ENCODE measurements at regions not wholly inside any gene's neighbourhood (a gene's known extent, or its start where the extent isn't known, plus 50 kb on each side); places are given as distances from the start of the nearest gene placed in this dataset.

DNA sequence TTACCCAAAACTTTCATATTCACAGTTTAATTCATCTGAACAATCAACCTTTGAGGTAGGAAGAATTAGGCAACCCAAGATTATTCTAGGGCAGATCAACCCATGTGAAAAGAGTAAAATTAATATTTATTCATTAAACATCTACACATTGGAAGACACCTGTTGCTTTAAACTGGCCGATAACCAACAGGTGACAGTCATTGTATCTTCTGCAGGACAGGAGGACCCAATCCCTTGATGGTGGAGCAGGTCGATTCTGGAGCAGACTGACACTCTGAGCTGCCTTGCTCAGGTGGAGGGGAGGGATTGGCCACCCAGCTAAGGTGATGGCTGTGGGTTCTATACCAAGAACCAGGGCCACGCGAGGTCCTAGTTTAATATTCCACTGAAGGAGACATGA, 230.3 kb downstream of the OSR1 start:
- TF ChIP-seq POLR2AphosphoS5 (IDR thresholded peaks at IDR 0.05) (no peak), CTCF (IDR thresholded peaks at IDR 0.05) (no peak), EP300 (IDR thresholded peaks at IDR 0.05) (no peak), POLR2A (IDR thresholded peaks at IDR 0.05) (no peak)
- no peak overlapping the region for H3K27ac ChIP-seq
- H3K4me1 ChIP-seq = peaks cover 3% of the 10 kb centered on the region
- no peak for DNase-seq (ENCODE audit: low spot score in 2 of 2)
- 66% methylated on average over 4 of the region's 4 CpGs for WGBS
- no peak overlapping the region for H3K4me3 ChIP-seq
- H3K27me3 ChIP-seq = no peaks in the 10 kb centered on the region
- H3K36me3 ChIP-seq = no peaks in the 10 kb centered on the region
- H3K9me3 ChIP-seq = no peaks in the 10 kb centered on the region

- WGBS = 84% methylated on average over 3 of the region's 3 CpGs
- DNase-seq (ENCODE audit: low spot score in 2 of 2) = no peak
- no peak overlapping the region for H3K27ac ChIP-seq
Measured at GRCh38 chr2:19127616-19128015, 230.8 kb downstream of the OSR1 start.

DNA sequence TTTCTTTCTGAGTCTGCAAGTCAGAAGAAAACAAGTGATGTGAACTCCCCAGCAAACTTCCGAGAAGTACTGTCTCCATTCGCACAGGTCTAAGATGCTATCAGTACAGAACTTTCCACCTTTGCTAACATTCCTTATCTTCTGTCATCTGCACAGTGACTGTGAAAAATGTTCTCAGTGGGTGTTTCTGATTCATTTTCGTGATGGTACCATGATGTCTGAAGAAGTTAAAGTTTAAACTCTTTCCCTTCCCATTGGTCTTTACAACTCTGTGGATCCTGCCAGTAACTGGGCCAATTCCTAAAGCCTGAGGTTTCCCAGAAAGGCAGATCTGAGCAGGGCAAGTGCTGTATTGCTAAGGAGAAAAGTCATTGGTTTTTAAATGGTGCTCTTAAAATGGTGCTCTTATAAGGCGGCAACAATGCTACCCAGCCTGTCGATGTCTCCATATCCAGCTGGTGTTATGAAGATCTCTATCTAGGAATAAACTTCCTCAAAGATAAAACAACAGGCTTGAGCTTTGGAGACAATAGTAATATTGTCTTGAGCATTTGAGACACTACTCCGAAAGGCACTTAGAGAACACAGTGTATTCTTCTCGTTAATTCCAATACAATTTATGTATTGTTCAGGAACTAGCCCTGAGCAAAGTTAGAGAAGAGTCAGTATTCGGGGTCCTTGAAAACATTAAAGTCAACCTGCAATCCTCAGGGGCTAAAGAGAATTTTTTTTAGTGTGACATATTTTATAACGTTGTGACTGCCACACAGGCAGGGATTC, 232.3 kb downstream of the OSR1 start:
- Histone ChIP-seq H3K9me3 (no peaks in the 10 kb centered on the region), H3K4me3 (no peak overlapping the region), H3K27ac (no peak overlapping the region), H3K4me1 (peaks cover 8% of the 10 kb centered on the region), H3K27me3 (no peaks in the 10 kb centered on the region), H3K36me3 (no peaks in the 10 kb centered on the region)
- WGBS = 76% methylated on average over 9 of the region's 9 CpGs
- DNase-seq (ENCODE audit: low spot score in 2 of 2) = no peak
- no peak for TF ChIP-seq POLR2AphosphoS5 (IDR thresholded peaks at IDR 0.05)
- TF ChIP-seq POLR2A (IDR thresholded peaks at IDR 0.05) = no peak
- no peak for TF ChIP-seq EP300 (IDR thresholded peaks at IDR 0.05)
- TF ChIP-seq CTCF (IDR thresholded peaks at IDR 0.05) = no peak

More at GRCh38 chr2:19127616-19128015, 230.8 kb downstream of the OSR1 start:
- Histone ChIP-seq H3K9me3 (no peaks in the 10 kb centered on the region), H3K36me3 (no peaks in the 10 kb centered on the region), H3K4me1 (peaks cover 3% of the 10 kb centered on the region), H3K27me3 (no peaks in the 10 kb centered on the region), H3K4me3 (no peak overlapping the region)
- no peak for TF ChIP-seq CTCF (IDR thresholded peaks at IDR 0.05)
- no peak for TF ChIP-seq EP300 (IDR thresholded peaks at IDR 0.05)
- TF ChIP-seq POLR2AphosphoS5 (IDR thresholded peaks at IDR 0.05) = no peak
- no peak for TF ChIP-seq POLR2A (IDR thresholded peaks at IDR 0.05)

DNA sequence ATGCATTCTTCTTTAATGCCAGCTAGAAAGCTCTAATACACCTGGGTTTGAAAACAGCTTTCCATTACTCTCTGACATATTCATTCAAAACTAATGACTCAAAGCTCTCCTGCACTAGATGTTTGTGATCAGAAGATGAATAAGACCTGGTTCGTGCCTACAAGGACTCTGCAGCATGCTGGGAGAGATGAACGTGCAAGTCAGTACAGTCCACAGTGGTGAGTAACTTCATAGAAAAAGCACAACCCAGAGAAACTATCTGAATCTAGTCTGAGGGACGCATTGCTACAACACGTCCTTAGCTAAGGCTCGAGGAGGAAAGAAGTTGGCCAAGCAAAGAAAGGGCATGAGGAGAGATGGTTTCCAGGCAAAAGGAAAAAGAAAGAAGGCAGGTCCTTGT, 234.3 kb downstream of the OSR1 start:
- 63% methylated on average over 5 of the region's 5 CpGs for WGBS
- Histone ChIP-seq H3K9me3 (no peaks in the 10 kb centered on the region), H3K27me3 (no peaks in the 10 kb centered on the region), H3K4me3 (no peak overlapping the region), H3K36me3 (no peaks in the 10 kb centered on the region), H3K4me1 (peaks cover 13% of the 10 kb centered on the region), H3K27ac (no peak overlapping the region)
- TF ChIP-seq POLR2AphosphoS5 (IDR thresholded peaks at IDR 0.05) (no peak), CTCF (IDR thresholded peaks at IDR 0.05) (no peak), EP300 (IDR thresholded peaks at IDR 0.05) (no peak), POLR2A (IDR thresholded peaks at IDR 0.05) (no peak)
- DNase-seq (ENCODE audit: low spot score in 2 of 2) = no peak

- Histone ChIP-seq H3K9me3 (no peaks in the 10 kb centered on the region), H3K27ac (no peak overlapping the region), H3K27me3 (no peaks in the 10 kb centered on the region), H3K4me3 (no peak overlapping the region), H3K36me3 (no peaks in the 10 kb centered on the region), H3K4me1 (peaks cover 13% of the 10 kb centered on the region)
- WGBS = 59% methylated on average over 2 of the region's 2 CpGs
- TF ChIP-seq POLR2AphosphoS5 (IDR thresholded peaks at IDR 0.05) = no peak
- TF ChIP-seq POLR2A (IDR thresholded peaks at IDR 0.05) = no peak
- TF ChIP-seq CTCF (IDR thresholded peaks at IDR 0.05) = no peak
- no peak for TF ChIP-seq EP300 (IDR thresholded peaks at IDR 0.05)
- DNase-seq (ENCODE audit: low spot score in 2 of 2) = no peak
Measured at GRCh38 chr2:19123556-19123955, 234.9 kb downstream of the OSR1 start.

All from suprapubic skin (tissue), 4 donors.